ENCODE measurements at regions not wholly inside any gene's neighbourhood (a gene's known extent, or its start where the extent isn't known, plus 50 kb on each side); places are given as distances from the start of the nearest gene placed in this dataset.
"Not testable (repeated sequence)": the region's sequence is repeated elsewhere in the genome, so short reads cannot be mapped to it uniquely, and the experiment has no call there.

- DNase-seq = no peak
These were observed 135.9 kb upstream of the SGCG start for GRCh38 chr13:23044906-23045305.

GRCh38 chr13:23050126-23050525 is 130.7 kb upstream of the SGCG start:
- DNase-seq = no peak

GRCh38 chr13:23053711-23054110 is 127.1 kb upstream of the SGCG start:
- DNase-seq = not testable (repeated sequence)

DNA sequence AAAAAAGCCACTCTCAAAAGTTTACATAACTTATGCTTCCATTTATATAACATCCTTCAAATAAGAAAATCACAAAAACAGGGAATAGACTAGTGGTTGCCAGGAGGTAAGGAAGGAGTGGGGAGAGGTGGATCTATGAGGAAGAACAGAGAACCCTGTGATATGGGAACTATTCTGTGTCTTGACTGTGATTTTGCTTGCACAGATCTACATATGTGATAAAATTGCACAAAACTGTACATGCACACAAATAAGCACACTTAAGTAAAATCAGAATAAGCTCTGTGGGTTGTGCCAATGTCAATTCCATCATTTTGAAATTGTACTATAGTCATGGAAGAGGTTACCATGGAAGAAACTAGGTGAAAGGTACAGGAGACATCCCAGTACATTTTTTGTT is 121.6 kb upstream of the SGCG start:
- DNase-seq = no peak

DNA sequence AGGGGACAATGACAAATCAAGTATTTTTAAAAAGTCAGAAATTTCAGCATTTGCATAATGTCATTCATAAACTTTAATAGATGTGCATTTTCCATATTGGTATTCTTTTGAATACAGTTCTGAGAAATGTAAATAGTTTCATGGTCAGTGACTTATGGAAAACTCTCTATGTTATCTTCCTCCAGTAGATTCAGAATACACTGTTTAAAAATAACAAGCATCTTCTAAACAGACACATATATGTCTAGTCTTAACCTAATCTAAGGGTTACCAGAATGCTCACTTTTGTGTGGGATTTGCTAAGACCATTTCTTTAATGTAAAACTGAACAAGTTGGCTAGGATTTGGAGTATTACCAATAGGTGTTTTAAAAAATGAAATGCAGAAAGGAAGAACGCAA is 119.8 kb upstream of the SGCG start:
- DNase-seq = no peak

GRCh38 chr13:23067129-23067528 is 113.7 kb upstream of the SGCG start:
- DNase-seq = no peak

DNA sequence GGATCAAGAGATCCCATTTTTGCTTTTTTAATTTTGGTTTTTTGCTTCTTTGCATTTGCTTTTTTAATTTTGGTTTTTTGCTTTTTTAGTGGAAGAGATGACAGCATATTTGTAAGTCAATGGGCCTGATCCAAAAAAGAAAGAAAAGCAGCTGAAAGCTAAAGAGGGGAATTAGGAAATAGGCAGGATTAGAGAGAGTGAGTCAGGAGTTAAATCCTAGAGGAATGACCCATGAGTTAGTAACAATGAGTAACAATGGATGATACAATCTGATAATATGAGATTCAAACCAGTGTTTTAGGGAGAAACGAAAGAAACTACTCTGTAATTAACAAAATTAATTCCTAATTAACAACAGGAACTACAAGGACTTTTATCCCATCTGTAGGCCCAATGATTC is 111.2 kb upstream of the SGCG start:
- DNase-seq = no peak

- DNase-seq = no peak
These were observed 106.5 kb upstream of the SGCG start for GRCh38 chr13:23074075-23074828.

DNA sequence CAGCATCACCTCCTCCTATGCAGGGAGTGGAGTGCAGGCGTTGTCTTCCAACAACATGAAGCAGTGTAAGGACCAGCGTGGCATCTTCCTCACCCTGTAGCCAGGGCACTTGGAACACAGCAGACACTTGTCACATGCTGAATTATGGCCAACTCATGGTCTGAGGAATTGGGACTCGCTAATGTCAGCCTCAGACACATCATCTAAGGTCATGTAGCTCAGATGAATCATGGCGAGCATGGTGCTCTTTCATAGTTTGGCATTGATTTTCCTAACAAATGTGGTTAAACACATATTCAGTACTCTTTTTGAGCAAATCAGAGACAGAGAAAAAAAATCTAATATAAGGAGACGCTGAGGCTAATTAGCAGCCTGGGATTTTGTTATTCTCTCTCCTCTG is 99.6 kb upstream of the SGCG start:
- no peak for DNase-seq

DNA sequence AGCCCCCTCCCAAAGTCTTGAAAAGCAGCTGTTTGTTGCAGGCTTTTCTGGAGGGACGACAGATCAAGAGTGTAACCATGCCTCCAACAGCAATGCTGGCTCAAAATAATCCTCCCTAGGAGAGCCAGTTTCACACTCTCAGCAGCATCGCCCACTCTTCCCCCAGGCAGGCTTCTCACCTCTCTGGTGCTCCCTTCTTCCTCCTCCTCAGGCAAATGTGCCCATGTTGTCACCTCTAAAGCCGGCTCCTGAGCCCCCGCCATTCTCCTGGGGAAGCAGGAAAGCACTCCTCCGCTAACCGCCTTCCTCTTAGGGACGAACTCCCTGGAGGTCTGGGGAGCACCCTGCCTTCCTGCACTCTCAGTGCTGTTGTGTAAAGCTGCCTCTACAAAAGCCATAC is 98.9 kb upstream of the SGCG start:
- DNase-seq = no peak

GRCh38 chr13:23086968-23087623 is 93.7 kb upstream of the SGCG start:
- DNase-seq = no peak

- no peak for DNase-seq
These were observed 92.9 kb upstream of the SGCG start for GRCh38 chr13:23087880-23088279.

DNA sequence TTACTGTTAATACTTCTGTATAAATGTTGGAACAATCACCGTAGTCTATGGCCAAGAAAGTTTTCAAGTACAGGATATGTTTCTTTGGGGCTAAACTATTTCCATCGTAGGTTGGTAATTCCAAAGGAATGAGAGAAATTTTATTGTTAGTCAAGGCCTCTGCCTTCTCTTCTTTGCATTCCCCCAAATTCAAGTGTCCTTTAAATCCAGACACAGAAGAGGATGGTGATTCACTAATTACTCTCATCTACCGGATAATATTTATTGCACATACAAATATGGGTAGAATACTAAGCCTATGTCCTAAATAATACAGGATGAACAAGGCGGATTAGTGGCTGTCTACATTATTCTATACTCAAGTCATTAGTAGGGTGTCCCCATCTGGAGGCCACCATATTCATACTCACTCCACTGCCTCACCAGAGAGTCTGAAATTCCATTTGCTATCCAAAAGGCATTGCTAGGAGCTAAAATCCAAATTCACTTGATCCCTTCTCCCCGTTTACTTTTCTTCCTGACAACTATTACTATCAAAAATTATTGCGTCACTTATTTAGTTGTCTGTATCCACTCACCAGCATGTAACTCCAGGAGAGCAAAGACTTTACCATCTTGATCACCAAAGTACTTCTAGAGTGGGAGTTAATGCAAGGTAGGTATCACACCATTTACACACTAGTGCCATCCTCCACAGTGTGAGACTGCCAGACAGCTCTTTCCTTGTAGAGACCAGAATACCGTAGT is 82.4 kb upstream of the SGCG start:
- DNase-seq = no peak

- DNase-seq = no peak
These were observed 75.7 kb upstream of the SGCG start for GRCh38 chr13:23105051-23105450.

GRCh38 chr13:23107665-23108064 is 73.1 kb upstream of the SGCG start:
- no peak for DNase-seq

DNA sequence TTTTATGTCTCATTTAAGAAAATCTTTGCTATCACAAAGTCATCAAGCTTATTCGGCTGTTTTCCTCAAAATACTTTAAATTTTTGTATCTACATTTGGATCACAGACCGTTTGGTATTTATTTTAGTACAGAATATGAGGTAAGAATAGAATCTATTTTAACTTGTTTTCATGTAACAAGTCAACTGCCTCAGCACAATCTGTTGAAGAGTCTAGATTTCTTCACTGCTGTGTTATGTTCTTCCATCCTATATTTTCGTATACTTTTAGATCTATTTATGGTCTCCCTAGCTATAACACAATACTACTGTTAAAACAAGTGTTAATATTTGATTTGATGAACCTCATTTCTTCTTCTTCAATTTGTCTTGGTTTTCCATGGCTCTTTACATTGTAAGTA is 61.6 kb upstream of the SGCG start:
- no peak for DNase-seq

DNA sequence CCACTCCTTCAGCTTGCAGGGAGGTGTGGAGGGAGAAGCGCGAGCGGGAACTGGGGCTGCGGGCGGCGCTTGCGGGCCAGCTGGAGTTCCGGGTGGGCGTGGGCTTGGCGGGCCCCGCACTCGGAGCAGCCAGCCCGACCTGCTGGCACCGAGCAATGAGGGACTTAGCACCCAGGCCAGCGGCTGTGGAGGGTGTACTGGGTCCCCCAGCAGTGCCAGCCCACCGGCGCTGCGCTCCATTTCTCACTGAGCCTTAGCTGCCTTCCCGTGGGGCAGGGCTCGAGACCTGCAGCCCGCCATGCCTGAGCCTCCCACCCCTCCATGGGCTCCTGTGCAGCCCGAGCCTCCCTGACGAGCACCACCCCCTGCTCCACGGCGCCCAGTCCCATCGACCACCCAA is 53.2 kb upstream of the SGCG start:
- not testable (repeated sequence) for DNase-seq

GRCh38 chr13:23129331-23129730 is 51.4 kb upstream of the SGCG start:
- no peak for DNase-seq

All from CD4-positive, alpha-beta T cell treated with Interleukin-6 for 4 hours (primary cell).